HG02840 (cell line): ENCODE measurements at regions not wholly inside any gene's neighbourhood (a gene's known extent, or its start where the extent isn't known, plus 50 kb on each side); places are given as distances from the start of the nearest gene placed in this dataset.
"Not testable (repeated sequence)": the region's sequence is repeated elsewhere in the genome, so short reads cannot be mapped to it uniquely, and the experiment has no call there.

ENCODE experiments used
- ATAC-seq: cut with Tn5 transposase; IDR thresholded peaks from one replicate; pipeline ENCODE4 v1.9.1; 2021; ENCODE audit warnings: mild to moderate bottlenecking, moderate library complexity, moderate number of reproducible peaks; ENCODE audit not compliant: unreplicated experiment, low FRiP score

GRCh38 chr3:15903164-15903563 is 105.4 kb upstream of the ANKRD28 start:
- no peak for ATAC-seq

DNA sequence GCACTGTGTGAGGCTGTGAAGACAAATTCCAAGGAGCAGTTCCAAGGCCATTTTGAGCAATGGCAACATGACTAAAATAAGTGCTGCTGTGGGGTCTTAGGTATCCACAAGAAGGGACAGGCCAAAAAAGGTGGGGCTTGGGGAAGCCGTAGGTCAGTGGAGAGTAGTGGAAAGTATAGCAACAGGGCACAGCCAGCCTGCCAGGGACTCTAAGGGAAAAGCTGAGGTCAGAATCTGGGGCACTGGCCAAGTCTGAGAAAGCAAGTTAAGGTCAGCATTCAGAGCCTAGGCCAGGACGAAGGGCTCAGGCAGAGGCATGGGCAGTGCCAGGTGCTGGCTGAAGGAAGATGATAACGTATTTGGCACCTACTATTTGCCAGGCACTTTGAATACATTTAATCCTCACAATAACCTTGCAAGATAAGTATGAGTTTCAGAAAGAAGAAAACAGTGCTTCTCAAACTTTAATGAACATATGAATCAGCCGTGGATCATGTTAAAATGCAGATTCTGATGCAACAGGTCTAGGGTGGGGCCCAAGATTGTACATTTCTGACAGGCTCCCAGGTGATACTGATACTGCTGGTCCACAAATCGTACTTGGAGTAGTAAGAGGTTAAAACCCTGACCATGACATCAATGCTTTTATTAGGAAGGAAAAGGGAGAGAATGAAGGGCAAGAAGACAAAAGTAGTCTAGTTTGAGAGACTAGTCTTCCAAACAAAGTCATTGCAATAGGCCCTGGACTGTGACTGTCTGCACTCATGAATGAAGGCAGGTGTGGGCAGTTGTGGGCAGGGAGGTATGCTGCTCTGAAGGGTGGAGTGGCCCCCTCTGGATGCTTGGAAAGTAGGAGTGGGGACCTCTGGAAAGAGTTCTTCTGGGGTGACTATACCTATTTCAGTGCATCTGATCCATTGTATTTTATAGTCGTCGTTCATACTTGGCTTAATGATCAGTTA is 106.3 kb upstream of the ANKRD28 start:
- no peak for ATAC-seq

GRCh38 chr3:15905041-15905440 is 107.3 kb upstream of the ANKRD28 start:
- no peak for ATAC-seq

- not testable (repeated sequence) for ATAC-seq
These were observed 109.6 kb upstream of the ANKRD28 start for GRCh38 chr3:15907403-15907802.

DNA sequence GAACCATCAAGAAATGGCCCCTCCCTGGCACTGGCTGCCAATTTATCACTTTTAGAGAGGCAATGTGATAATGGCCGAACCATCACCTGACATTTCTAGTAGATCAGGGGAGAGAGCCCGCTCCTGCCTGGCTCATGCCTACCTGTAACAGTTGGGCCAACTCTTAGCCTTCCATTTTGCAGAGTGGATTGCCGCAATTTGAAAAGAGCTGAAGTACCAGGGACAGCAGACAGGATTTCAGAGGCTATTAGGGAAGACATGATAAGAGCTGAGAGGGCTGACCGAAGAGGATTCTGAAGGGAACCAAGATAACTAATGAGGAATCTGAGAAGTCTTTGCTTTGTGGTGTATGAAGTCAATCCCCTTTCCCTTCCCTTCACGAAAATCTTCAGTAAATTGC is 121.2 kb upstream of the ANKRD28 start:
- ATAC-seq: no peak

GRCh38 chr3:15919971-15920370 is 122.2 kb upstream of the ANKRD28 start:
- no peak for ATAC-seq

GRCh38 chr3:15923640-15924405 is 126.0 kb upstream of the ANKRD28 start:
- no peak for ATAC-seq

- ATAC-seq: no peak
These were observed 127.1 kb upstream of the ANKRD28 start for GRCh38 chr3:15924914-15925313.

DNA sequence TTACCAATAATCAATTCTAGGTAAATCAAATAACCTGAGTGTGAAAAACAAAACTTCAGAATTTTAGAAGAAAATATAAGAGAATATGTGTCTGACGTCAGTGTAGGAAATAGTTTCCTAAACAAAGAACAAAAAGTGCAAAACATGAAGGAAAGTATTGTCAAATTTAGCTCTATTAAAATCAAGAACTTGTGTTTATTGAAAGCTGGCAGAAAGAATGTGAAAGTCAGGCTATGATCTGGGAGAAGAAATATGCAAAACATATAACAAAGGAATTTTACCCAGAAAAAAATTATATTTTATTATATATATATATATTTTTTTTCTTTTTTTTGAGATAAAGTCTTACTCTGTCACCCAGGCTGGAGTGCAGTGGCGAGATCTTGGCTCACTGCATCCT is 129.1 kb upstream of the ANKRD28 start:
- no peak for ATAC-seq

DNA sequence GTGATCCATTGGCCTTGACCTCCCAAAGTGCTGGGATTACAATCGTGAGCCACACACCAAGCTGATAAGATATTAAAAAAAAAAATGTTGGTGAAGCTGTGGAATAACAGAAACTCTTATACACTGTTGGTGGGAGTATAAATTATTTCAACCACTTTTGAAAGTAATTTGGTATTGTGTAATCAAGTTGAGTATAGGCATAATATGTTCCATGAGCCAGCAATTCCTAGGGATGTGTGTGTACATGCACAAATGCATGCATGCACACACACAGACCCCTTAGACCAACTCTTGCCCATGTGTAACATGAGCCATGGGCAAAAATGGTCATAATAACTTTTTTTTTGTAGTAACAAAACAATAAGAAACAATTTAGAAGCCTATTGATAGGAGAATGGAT is 130.2 kb upstream of the ANKRD28 start:
- ATAC-seq: no peak

DNA sequence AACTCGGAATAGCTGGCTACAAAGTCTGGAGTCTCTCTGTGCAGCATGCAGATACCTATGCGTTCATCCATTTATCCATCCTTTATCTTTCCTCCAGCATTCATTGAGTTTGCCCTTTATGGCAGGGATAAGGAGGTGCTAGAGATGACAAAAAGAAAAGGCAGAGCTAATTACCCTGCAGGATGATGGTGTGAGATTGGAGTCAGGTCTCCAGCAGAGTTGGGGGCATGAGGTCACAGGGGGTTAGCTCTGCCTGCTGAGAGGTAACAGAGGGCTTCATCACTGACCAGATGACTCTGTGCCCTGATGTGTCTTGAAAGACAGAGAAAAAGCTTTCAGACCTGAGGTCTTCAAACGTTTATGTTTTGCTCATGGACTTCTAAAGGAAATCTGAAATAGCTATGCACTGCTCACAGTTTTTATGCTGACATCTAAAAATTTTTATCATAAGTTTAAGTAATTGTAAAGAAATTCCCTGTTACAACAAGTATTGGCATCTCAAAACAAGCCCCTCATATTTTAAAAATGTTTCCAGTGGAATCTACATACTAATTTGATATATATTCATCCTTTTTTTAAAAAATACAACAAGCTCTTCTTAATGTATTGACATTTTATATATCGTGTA is 132.3 kb upstream of the ANKRD28 start:
- no peak for ATAC-seq

DNA sequence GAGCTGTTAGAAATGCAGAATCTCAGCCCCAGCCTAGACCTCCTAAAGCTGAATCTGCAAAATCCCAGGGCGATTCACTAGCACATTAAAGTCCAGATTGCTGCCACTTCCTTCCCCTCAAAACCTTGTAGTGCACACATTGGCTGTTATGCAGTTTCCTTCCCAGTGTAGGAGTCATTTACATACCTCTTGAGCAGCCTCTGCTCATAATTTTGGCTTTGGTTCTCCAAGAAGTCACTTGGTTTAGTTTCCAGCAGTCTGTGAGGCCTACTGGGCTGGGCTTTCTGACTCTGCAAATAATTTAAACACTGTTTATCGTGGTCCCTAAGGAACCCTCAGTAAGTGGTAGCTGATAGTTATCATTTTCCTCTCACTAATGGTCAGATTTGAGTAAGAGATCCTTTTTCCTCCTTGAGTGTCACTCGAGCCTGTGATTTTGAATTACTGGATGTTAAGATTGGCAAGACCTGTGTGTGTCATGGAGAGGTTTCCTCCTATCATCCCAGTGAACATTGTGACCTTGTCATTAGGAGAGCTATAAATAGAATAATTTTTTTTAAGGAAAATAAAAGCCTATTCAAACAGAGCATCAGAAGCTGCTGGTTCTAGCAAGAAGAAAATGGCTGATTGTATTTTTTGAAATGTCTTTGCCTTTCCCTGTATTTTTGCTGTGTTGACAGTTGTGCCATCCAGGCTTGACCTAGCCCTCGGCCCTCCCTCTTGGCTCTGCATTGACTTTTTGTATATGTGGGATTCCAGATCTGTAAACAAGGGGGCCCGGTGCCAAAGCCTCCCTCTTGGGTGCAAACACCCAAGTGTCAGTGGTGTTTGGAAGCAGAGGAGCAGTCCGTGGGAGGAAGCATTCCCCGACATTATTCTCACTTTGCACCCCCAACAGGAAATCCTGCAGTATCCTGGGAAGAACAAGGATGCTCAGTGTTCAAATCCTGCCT is 134.8 kb upstream of the ANKRD28 start:
- no peak for ATAC-seq

DNA sequence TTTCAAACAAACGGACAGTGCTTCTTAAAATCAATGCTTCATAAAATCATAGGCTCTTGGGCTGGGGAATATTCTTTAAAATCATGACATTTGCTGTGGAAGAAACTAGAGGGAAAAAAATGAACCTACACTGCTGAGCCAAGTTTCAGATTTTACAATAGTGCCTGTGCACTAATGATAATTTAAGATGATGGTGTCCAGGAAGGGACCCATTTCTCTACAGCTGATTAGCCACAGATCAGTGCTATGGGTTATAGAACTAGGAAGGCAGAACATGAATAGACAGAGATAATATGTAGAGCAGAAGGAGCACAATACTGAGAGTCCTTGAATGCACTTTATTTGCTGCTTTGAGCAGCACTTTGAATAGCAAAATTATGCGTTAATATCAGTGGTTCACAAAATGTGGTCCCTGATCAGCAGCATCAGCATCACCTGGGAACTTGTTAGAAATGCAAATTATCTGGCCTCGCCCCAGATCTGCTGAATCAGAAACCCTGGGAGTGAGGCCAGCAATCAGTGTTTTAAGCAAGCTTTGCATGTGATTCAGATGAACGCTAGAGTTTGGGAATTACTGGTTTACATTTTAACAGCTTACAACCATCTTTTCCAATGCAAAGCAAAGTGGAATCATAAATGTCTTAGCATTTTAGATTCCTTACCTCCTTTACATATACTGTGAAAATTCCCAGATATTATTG is 135.8 kb upstream of the ANKRD28 start:
- ATAC-seq: no peak

GRCh38 chr3:15934389-15935195 is 136.8 kb upstream of the ANKRD28 start:
- no peak for ATAC-seq

- ATAC-seq: no peak
These were observed 138.5 kb upstream of the ANKRD28 start for GRCh38 chr3:15936312-15936711.

GRCh38 chr3:15940641-15941040 is 142.9 kb upstream of the ANKRD28 start:
- ATAC-seq: no peak

DNA sequence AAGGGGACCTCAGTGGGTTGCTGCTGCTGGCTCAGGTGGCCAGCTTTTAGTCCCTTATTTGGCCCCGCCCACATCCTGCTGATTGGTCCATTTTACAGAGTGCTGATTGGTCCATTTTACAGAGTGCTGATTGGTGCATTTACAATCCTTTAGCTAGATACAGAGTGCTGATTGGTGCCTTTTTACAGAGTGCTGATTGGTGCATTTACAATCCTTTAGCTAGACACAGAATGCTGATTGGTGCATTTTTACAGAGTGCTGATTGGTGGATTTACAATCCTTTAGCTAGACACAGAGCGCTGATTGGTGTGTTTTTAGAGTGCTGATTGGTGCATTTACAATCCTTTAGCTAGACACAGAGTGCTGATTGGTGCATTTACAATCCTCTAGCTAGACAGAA is 143.7 kb upstream of the ANKRD28 start:
- not testable (repeated sequence) for ATAC-seq

GRCh38 chr3:15941958-15942357 is 144.2 kb upstream of the ANKRD28 start:
- ATAC-seq: no peak

- no peak for ATAC-seq
These were observed 144.7 kb upstream of the ANKRD28 start for GRCh38 chr3:15942462-15942861.
